MM.1S (cell line): ENCODE measurements at regions not wholly inside any gene's neighbourhood (a gene's known extent, or its start where the extent isn't known, plus 50 kb on each side); places are given as distances from the start of the nearest gene placed in this dataset.

ENCODE experiments used
- DNase-seq: peaks from one replicate; pipeline ENCODE4 v3.0.0-alpha.2; 2015
- H2AFZ ChIP-seq: fragments of 300-600 bp; sonication (generic); 2 replicates; pipeline ENCODE4 v1.6.0; 2016; ENCODE audit warnings: antibody characterized with exemption, low read length
- H3F3A ChIP-seq: fragments of 300-600 bp; sonication (generic); 2 replicates; pipeline ENCODE4 v1.6.1; 2016; ENCODE audit warnings: mild to moderate bottlenecking, antibody characterized with exemption, low read length, moderate library complexity, mixed read lengths; ENCODE audit not compliant: insufficient read depth
- H3K27ac ChIP-seq: fragments of 300-600 bp; sonication (generic); 2 replicates; pipeline ENCODE4 v1.5.1; 2016; ENCODE audit warnings: mild to moderate bottlenecking, low read length
- H3K27me3 ChIP-seq: fragments of 300-600 bp; sonication (generic); replicated peaks from 2 replicates; pipeline ENCODE4 v1.6.0; 2016; ENCODE audit warnings: low read length; ENCODE audit not compliant: insufficient read depth
- H3K36me3 ChIP-seq: fragments of 300-600 bp; sonication (generic); replicated peaks from 2 replicates; pipeline ENCODE4 v1.6.1; 2016; ENCODE audit warnings: mild to moderate bottlenecking, low read length, mixed read lengths; ENCODE audit not compliant: insufficient read depth
- H3K4me1 ChIP-seq: fragments of 300-600 bp; sonication (generic); 2 replicates; pipeline ENCODE4 v1.6.1; 2016; ENCODE audit warnings: low read length, mixed read lengths
- H3K4me2 ChIP-seq: fragments of 300-600 bp; sonication (generic); 2 replicates; pipeline ENCODE4 v1.6.0; 2016; ENCODE audit warnings: low read depth, low read length
- H3K4me3 ChIP-seq: fragments of 300-600 bp; sonication (generic); 2 replicates; pipeline ENCODE4 v1.5.1; 2016; ENCODE audit warnings: low read length, mixed read lengths
- H3K79me2 ChIP-seq: fragments of 300-600 bp; sonication (generic); 2 replicates; pipeline ENCODE4 v1.6.1; 2016; ENCODE audit warnings: mixed run types, low read length, mixed read lengths
- H3K9ac ChIP-seq: fragments of 300-600 bp; sonication (generic); 2 replicates; pipeline ENCODE4 v1.6.1; 2016; ENCODE audit warnings: low read length, mixed read lengths
- H3K9me2 ChIP-seq: fragments of 300-600 bp; sonication (generic); replicated peaks from 2 replicates; pipeline ENCODE4 v1.6.1; 2016; ENCODE audit warnings: mild to moderate bottlenecking, low read length, mixed read lengths; ENCODE audit not compliant: insufficient read depth
- H3K9me3 ChIP-seq: fragments of 300-600 bp; sonication (generic); replicated peaks from 2 replicates; pipeline ENCODE4 v1.6.1; 2016; ENCODE audit warnings: mild to moderate bottlenecking, low read length, mixed read lengths; ENCODE audit not compliant: insufficient read depth
- H4K20me1 ChIP-seq: fragments of 300-600 bp; sonication (generic); 2 replicates; pipeline ENCODE4 v1.6.1; 2016; ENCODE audit warnings: mild to moderate bottlenecking, low read length, moderate library complexity, mixed read lengths; ENCODE audit not compliant: insufficient read depth
- CTCF ChIP-seq: fragments of 300-600 bp; sonication (generic); IDR thresholded peaks from 2 replicates; pipeline ENCODE4 v1.5.1; 2016; ENCODE audit warnings: antibody characterized with exemption, low read length, mixed read lengths
- EZH2 ChIP-seq: fragments of 300-600 bp; sonication (generic); optimal IDR thresholded peaks from 2 replicates; pipeline ENCODE3; 2017; ENCODE audit warnings: low read depth, mild to moderate bottlenecking, antibody characterized with exemption, low read length, mixed read lengths
- EZH2phosphoT487 ChIP-seq: fragments of 300-600 bp; sonication (generic); IDR thresholded peaks from 2 replicates; pipeline ENCODE4 v1.6.1; 2018; ENCODE audit warnings: antibody characterized with exemption, low read length

- Histone ChIP-seq H2AFZ (no peak overlapping the region), H3K9me3 (no peaks in the 10 kb centered on the region), H3K27me3 (no peaks in the 10 kb centered on the region), H3K4me1 (no peaks in the 10 kb centered on the region), H3K36me3 (no peaks in the 10 kb centered on the region), H3K27ac (no peak overlapping the region), H3F3A (no peaks in the 10 kb centered on the region), H4K20me1 (no peaks in the 10 kb centered on the region), H3K9me2 (no peaks in the 10 kb centered on the region), H3K9ac (no peak overlapping the region), H3K4me2 (no peak overlapping the region), H3K4me3 (no peak overlapping the region), H3K79me2 (no peaks in the 10 kb centered on the region)
- no peak for TF ChIP-seq EZH2
- DNase-seq = no peak
Observed at GRCh38 chr12:116372815-116373214, 95.3 kb upstream of the MED13L start.

- H4K20me1 ChIP-seq = no peaks in the 10 kb centered on the region
- no peaks in the 10 kb centered on the region for H3K79me2 ChIP-seq
- no peaks in the 10 kb centered on the region for H3K9me3 ChIP-seq
- no peak overlapping the region for H3K27ac ChIP-seq
- no peaks in the 10 kb centered on the region for H3F3A ChIP-seq
- H3K36me3 ChIP-seq = no peaks in the 10 kb centered on the region
- no peak overlapping the region for H2AFZ ChIP-seq
- no peaks in the 10 kb centered on the region for H3K27me3 ChIP-seq
- H3K4me2 ChIP-seq = no peak overlapping the region
- no peaks in the 10 kb centered on the region for H3K4me1 ChIP-seq
- no peak overlapping the region for H3K9ac ChIP-seq
- TF ChIP-seq CTCF = no peak
- no peak for DNase-seq
- H3K4me3 ChIP-seq = no peak overlapping the region
- no peaks in the 10 kb centered on the region for H3K9me2 ChIP-seq
Observed at GRCh38 chr12:116373572-116374206, 96.2 kb upstream of the MED13L start.

- Histone ChIP-seq H3K4me3 (no peak overlapping the region), H3K4me1 (no peaks in the 10 kb centered on the region), H3K27ac (no peak overlapping the region), H3K4me2 (no peak overlapping the region), H3K36me3 (no peaks in the 10 kb centered on the region), H3K9me3 (no peaks in the 10 kb centered on the region), H3K79me2 (no peaks in the 10 kb centered on the region), H3K9me2 (no peaks in the 10 kb centered on the region), H3K27me3 (no peaks in the 10 kb centered on the region), H3K9ac (no peak overlapping the region), H3F3A (no peaks in the 10 kb centered on the region), H4K20me1 (no peaks in the 10 kb centered on the region), H2AFZ (no peak overlapping the region)
- DNase-seq = no peak
- TF ChIP-seq EZH2 (no peak), EZH2phosphoT487 (no peak), CTCF (no peak)
Observed at GRCh38 chr12:116374207-116374606, 96.7 kb upstream of the MED13L start.

DNA sequence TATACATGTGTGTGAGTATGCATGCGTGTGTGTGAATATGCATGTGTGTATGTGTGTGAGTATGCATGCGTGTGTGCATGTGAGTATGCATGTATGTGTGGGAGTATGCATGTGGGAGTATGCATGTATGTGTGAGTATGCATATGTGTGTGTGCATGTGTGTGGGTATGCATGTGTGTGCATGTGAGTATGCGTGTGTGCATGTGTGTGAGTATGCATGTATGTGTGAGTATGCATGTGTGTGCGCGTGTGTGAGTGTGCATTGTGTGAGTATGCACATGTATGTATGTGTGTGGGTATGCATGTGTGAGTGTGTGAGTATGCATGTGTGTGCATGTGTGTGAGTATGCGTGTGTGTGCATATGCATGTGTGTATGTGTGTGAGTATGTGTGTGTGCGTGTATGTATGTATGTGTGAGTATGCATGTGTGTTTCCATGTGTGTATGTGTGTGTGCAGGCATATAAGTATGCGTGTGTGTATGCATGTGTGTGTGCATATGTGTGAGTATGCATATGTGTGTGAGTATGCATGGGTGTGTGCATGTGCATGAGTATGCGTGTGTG, 97.9 kb upstream of the MED13L start:
- Histone ChIP-seq H2AFZ (no peak overlapping the region), H3K4me2 (no peak overlapping the region), H3K36me3 (no peaks in the 10 kb centered on the region), H3K4me3 (no peak overlapping the region), H3K4me1 (no peaks in the 10 kb centered on the region), H3K79me2 (no peaks in the 10 kb centered on the region), H3K9me2 (no peaks in the 10 kb centered on the region), H4K20me1 (no peaks in the 10 kb centered on the region), H3K27ac (no peak overlapping the region), H3F3A (no peaks in the 10 kb centered on the region), H3K9ac (no peak overlapping the region), H3K9me3 (no peaks in the 10 kb centered on the region), H3K27me3 (no peaks in the 10 kb centered on the region)
- TF ChIP-seq EZH2 (no peak), CTCF (no peak)
- DNase-seq = no peak
